ENCODE measurements at regions not wholly inside any gene's neighbourhood (a gene's known extent, or its start where the extent isn't known, plus 50 kb on each side); places are given as distances from the start of the nearest gene placed in this dataset.

DNA sequence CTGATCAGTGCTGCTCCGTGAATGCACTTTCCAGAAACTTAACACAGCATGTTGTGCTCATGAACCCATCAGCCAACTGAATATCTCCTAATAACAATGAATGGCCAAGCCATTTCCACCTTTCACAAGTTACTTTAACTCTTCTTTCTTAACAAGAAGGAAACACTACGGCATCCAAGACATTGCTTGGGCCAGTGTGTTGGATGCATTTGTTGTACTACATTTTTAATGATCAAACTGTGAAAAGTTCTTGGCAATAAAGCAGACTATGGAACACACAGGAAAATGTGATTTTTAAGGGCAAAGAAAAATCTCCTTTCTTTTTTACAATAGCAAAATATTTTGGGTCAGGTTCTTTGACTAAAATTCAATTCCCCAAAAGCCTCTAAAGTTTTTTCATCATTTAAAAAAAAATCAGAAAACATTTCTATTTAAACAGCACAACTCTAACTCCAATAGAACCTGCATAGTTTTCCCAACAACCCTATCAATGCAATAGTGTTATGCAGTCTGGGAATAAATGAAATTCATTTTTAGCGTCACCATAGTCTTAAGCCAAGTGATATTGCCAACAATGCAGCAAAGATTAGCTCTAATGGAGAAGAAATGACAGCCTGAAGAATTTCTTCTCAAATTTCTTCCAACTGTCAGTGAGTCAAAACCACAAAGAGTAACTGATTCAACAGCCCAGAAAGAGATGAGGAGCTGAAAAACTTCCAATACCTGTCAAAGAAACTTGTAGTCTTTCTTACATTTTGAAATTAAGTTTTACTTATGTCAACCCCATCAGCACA, 50.7 kb upstream of the PTPRR start:
- TF ChIP-seq, protein P1, sequence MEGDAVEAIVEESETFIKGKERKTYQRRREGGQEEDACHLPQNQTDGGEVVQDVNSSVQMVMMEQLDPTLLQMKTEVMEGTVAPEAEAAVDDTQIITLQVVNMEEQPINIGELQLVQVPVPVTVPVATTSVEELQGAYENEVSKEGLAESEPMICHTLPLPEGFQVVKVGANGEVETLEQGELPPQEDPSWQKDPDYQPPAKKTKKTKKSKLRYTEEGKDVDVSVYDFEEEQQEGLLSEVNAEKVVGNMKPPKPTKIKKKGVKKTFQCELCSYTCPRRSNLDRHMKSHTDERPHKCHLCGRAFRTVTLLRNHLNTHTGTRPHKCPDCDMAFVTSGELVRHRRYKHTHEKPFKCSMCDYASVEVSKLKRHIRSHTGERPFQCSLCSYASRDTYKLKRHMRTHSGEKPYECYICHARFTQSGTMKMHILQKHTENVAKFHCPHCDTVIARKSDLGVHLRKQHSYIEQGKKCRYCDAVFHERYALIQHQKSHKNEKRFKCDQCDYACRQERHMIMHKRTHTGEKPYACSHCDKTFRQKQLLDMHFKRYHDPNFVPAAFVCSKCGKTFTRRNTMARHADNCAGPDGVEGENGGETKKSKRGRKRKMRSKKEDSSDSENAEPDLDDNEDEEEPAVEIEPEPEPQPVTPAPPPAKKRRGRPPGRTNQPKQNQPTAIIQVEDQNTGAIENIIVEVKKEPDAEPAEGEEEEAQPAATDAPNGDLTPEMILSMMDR (IDR thresholded peaks at IDR 0.05; ENCODE audit: unreplicated experiment), result no peak
- H3K36me3 Mint-ChIP-seq, result no peaks in the 10 kb centered on the region
- H3K4me3 Mint-ChIP-seq, result no peak overlapping the region
- no peaks in the 10 kb centered on the region for H3K4me1 Mint-ChIP-seq
- no peak overlapping the region for H3K27ac Mint-ChIP-seq
- peaks cover 3% of the 10 kb centered on the region for H3K9me3 Mint-ChIP-seq
- no peaks in the 10 kb centered on the region for H3K27me3 Mint-ChIP-seq (ENCODE audit: low read depth)
- no peak for DNase-seq (ENCODE audit: low spot score in 2 of 2, unreplicated experiment in 2 of 2)

Data from mesothelial cell of epicardium (in vitro differentiated cells).